ENCODE measurements at regions not wholly inside any gene's neighbourhood (a gene's known extent, or its start where the extent isn't known, plus 50 kb on each side); places are given as distances from the start of the nearest gene placed in this dataset.

DNA sequence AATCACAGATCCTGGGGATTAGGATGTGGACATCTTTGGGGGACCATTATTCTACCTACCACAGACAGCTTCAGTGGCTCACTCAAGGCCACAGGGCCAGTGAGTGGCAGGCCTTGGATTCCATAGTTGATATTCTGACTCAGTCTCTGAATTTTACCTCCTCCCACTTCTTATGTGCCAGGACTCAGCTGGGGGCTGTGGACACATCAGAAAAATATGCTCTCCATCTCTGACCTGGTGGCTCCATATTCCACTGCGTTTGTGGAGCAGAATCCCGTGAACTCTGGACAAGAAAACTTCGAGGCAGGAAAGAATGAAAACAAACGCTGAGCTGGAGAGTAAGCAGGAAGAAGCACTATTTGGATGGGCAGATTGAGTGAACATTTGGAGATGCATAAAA is 301.8 kb upstream of the MAF start:
- H3K4me3 ChIP-seq (replicated peaks in 1 of 2; ENCODE audit: low read depth in 2 of 2, low read length in 2 of 2): no peak overlapping the region
- TF ChIP-seq, protein P1, sequence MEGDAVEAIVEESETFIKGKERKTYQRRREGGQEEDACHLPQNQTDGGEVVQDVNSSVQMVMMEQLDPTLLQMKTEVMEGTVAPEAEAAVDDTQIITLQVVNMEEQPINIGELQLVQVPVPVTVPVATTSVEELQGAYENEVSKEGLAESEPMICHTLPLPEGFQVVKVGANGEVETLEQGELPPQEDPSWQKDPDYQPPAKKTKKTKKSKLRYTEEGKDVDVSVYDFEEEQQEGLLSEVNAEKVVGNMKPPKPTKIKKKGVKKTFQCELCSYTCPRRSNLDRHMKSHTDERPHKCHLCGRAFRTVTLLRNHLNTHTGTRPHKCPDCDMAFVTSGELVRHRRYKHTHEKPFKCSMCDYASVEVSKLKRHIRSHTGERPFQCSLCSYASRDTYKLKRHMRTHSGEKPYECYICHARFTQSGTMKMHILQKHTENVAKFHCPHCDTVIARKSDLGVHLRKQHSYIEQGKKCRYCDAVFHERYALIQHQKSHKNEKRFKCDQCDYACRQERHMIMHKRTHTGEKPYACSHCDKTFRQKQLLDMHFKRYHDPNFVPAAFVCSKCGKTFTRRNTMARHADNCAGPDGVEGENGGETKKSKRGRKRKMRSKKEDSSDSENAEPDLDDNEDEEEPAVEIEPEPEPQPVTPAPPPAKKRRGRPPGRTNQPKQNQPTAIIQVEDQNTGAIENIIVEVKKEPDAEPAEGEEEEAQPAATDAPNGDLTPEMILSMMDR (IDR thresholded peaks at IDR 0.05; ENCODE audit: low read depth, low read length): no peak
- DNase-seq (ENCODE audit: low read depth in 2 of 2): peak in 1 of 2 donors; percentile 35

GRCh38 chr16:79901522-79901921 is 301.0 kb upstream of the MAF start:
- no peak overlapping the region for H3K4me3 ChIP-seq (replicated peaks in 1 of 2; ENCODE audit: low read depth in 2 of 2, low read length in 2 of 2)
- DNase-seq (ENCODE audit: low read depth in 2 of 2): no peak
- TF ChIP-seq, protein P1 (IDR thresholded peaks at IDR 0.05; ENCODE audit: low read depth, low read length): no peak

- TF ChIP-seq, protein P1 (IDR thresholded peaks at IDR 0.05; ENCODE audit: low read depth, low read length): no peak
- no peak overlapping the region for H3K4me3 ChIP-seq (replicated peaks in 1 of 2; ENCODE audit: low read depth in 2 of 2, low read length in 2 of 2)
- DNase-seq (ENCODE audit: low read depth in 2 of 2): no peak
Measured at GRCh38 chr16:79899716-79900115, 299.2 kb upstream of the MAF start.

DNA sequence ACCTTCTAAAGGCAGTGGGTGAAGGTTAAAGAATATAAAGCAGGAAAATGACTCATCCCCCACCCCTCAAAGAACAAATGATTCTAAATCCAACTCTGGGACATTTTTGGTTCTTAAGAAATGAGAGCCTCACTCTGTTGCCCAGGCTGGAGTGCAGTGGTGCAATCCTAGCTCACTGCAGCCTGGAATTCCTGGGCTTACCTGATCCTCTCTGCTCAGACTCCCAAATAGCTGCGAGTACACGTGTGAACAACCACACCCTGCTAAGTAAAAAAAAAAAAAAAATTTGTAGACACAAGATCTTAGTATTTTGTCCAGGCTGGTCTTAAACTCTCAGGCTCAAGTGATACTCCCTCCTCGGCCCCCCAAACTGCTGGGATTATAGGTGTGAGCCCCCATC is 298.8 kb upstream of the MAF start:
- H3K4me3 ChIP-seq (replicated peaks in 1 of 2; ENCODE audit: low read depth in 2 of 2, low read length in 2 of 2): no peak overlapping the region
- DNase-seq (ENCODE audit: low read depth in 2 of 2): no peak
- TF ChIP-seq, protein P1 (IDR thresholded peaks at IDR 0.05; ENCODE audit: low read depth, low read length): no peak

DNA sequence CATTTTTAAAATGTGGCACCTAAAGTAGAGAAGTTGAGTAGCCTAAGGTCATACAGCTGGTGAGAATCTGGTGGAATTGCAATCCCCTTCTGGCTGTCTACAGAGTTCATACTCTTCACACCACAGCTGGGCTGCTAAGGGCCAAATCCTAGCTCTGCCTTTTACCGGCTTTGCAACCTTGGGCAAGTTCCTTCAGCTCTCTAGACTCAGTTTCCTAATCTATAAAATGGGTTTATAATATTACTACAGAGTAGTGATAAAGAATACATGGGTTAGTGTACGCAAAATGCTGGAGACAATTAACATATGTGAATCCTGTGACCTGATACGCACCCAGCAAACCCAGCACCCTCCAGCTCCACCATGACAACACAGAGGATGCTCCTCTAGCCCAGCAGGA is 298.2 kb upstream of the MAF start:
- TF ChIP-seq, protein P1 (IDR thresholded peaks at IDR 0.05; ENCODE audit: low read depth, low read length): no peak
- DNase-seq (ENCODE audit: low read depth in 2 of 2): no peak
- no peak overlapping the region for H3K4me3 ChIP-seq (replicated peaks in 1 of 2; ENCODE audit: low read depth in 2 of 2, low read length in 2 of 2)

GRCh38 chr16:79897453-79898146 is 297.1 kb upstream of the MAF start:
- TF ChIP-seq, protein P1 (IDR thresholded peaks at IDR 0.05; ENCODE audit: low read depth, low read length): no peak
- H3K4me3 ChIP-seq (replicated peaks in 1 of 2; ENCODE audit: low read depth in 2 of 2, low read length in 2 of 2): no peak overlapping the region
- DNase-seq (ENCODE audit: low read depth in 2 of 2): peak; percentile 5 to 18

DNA sequence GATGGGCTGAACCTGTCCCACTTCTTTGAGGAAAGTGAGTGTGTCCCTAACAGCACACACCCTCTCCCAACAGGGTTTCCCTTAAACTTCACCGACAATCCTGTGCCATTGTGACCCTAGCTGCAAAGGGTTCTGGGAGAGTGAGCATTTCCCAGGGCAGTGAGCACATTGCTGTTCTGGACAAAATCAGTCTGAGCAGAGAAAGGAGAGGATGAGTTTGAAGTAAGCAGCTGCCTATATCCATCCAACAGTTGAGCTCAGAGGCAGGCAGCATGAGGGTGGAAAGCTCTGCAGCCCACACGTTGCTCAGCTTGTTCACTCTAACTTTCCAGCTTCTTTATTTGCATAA is 296.5 kb upstream of the MAF start:
- H3K4me3 ChIP-seq (replicated peaks in 1 of 2; ENCODE audit: low read depth in 2 of 2, low read length in 2 of 2): no peak overlapping the region
- DNase-seq (ENCODE audit: low read depth in 2 of 2): no peak
- TF ChIP-seq, protein P1 (IDR thresholded peaks at IDR 0.05; ENCODE audit: low read depth, low read length): no peak
